ENCODE measurements at regions not wholly inside any gene's neighbourhood (a gene's known extent, or its start where the extent isn't known, plus 50 kb on each side); places are given as distances from the start of the nearest gene placed in this dataset.

DNA sequence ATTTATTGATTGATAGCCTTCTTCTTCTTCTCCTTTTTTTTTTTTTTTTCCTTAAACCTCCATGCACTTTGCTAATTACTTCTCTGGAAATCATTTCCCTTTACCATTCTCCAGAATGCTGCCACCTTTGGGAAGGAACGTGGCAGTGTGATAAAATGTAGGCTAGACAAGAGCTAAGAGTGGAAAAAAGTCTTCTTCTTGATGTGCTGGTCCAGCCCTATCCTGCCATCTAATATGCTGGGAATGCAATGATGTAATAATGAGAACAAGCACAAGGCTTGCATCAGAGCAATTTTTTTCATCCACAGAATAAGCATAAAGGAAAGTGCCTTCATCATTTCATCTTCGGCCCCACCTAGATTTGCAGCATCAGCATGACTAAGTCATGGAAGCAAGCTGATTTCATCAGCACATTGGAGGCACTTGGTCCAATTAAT, 128.7 kb upstream of the ZFHX3 start:
- no peak for DNase-seq (ENCODE audit: low read depth in 2 of 3, low spot score in 1 of 3)

DNA sequence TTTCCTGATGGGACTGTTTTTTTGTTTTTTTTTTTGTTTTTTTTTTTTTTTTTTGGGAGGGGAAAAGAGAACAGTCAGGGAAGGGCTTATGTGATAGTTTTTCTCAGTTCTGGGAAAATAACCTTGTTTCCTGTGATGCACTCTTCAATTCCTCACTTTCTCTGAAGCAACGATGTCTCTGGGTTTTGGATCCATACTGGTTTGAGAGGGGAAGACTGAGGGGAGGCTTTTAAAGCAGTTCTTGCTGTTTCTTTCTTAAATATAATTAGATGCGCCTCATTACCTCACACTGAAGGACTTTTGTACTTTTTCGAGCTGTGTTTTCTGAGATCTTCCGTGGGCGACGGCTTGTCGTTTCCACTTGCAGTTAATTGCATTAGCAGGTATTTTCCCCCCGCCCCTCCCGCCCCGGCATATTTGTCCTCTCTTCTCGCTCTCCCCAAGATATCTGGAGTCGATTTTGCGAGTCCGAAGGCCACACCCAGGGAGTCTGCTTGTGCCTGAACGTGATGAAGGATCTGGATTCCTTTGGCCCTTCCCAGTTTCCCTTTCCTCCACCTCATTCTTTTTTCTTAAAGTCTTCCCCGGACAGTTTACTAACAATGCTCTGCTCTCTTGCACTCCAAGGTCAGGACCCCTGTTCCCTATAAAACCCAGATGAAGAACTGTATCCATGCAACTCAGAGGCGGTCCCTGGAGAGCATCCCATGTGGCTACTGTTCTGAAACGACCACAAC, 125.2 kb upstream of the ZFHX3 start:
- no peak for DNase-seq (ENCODE audit: low read depth in 2 of 3, low spot score in 1 of 3)

DNA sequence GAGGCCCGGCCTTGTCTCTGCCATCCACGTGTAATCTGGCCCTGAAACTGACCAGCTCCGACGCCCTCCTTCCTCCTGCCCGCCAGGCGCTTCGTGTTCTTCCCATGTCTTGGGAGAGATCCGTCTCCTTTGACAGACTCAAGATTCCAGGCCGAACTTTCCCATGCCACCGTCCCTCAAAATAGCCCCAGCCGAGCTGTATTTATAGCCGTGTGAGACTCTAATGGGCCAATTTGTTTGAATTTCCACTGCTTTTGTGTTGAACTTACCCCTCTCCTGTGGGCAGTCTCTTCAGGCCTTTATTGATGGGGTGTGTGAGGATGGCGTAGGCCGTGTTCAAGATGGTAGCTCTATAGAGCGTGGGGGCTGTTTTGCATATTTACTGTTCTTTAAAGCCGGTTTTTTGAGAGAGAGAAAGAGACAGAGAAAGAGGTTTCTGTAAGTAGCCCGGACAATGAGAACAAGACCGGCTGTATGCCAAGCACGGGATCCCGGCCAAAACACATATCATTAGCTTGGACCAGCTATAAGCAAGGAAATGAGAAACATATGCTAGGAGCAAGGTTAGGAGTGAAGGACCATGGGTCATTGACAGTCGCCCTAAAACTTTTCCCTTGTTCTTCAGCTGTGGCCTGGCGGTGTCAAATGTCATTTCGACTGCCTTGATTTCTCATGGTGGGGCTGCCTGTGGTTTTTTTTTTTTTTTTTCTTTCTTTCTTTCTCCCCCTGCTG, 124.5 kb upstream of the ZFHX3 start:
- no peak for DNase-seq (ENCODE audit: low read depth in 2 of 3, low spot score in 1 of 3)

DNA sequence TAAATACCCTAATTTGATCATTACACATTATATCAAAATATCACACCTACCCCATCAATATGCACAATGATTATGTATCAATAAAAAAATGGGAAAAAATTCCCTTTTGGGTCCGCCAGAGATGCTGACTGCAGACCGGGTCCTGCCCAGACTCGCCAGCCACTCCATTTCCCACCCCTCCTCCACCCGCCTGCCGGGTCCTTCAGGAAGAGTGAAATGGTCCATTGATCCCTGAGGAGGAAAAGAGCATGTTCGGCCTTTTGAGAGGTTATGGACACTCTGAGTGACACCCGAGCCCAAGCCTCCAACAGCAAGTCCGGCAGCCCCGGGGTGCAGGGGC, 123.9 kb upstream of the ZFHX3 start:
- DNase-seq (ENCODE audit: low read depth in 2 of 3, low spot score in 1 of 3), result no peak

DNA sequence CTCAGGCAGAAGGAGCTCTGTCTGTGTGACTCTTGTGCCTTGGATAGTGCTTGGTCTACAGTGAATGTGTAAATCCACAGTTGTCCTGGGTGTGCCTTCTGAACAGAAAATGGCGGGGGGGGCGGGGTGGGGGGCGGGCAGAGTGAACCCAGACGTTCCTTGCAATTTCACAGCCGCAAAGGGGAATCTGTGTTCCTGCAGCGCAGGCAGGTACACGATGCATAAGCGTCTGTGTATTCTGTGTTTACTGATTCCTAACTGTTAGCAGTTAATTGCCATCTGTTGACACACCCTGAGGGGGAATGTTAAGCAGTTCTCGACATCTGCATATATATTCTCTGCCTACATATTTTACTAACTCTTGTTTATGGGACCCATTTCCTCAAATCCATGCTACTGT, 123.5 kb upstream of the ZFHX3 start:
- DNase-seq (ENCODE audit: low read depth in 2 of 3, low spot score in 1 of 3), result no peak

DNA sequence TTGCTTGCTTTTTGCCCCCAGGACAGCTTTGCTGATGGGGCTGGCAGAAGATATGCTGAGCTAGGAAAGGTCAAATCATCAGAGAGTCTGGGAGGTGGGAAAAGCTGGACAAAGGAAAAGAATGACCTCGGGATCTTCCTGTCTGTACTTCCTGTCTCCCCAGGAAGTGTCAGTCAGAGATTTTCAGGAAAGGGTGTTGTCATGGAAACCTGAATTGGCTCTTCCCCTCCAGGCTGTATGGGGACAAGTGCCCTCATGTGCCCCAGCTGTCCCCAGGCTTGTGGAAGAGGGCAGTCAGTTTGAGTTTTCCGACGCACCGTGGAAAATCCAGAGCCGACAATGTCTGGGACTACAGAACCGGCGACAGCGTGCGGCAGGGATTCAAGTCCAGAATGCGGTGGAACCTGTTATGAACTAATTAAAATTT, 122.7 kb upstream of the ZFHX3 start:
- no peak for DNase-seq (ENCODE audit: low read depth in 2 of 3, low spot score in 1 of 3)

DNA sequence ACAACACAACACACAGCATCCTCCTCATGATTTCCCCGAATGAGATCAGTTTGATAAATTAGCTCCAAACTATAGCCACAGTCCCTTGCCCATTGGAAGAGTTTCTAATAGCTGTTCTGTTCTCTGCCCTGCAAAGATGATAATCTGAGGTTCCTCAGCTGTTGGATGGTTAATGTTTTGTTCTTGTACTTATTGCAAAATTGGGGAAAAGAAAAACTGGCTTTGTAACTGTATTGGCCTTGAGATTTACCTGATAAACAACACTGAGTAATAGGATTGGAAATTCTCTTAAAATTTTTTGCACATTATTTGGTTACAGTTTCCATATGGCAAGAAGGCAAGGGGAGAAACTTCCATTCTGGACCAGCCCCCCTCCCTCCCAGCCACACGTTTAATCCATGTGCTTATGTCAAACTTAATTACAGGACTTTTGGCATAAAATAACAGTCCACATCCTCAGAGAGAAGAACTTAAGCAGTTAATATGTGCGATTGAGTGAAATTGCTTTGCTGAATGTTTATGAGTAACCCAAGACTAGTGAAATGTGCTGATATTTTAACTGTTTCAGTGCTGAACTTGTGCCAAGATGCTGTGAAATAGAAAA, 119.1 kb upstream of the ZFHX3 start:
- DNase-seq (ENCODE audit: low read depth in 2 of 3, low spot score in 1 of 3), result no peak

DNA sequence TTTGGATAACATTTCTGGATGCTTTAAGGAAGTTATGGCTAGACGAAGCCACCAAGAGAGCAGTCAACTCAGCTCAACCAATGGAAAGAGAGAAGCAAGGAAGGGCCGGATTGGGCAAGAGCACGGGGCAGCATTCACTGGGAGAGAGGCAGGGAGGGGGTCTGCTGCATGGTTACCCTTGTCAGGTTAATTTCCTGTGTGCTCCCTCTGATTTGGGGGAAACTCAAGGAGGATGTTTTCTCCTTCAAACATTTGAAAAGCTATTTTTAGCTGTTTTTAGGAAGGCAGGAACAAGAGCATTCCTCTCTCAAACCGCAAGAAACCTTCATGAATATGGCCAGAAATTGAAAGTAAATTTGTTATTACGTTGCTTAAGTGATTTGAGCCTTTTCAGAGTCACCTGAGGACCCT, 118.5 kb upstream of the ZFHX3 start:
- no peak for DNase-seq (ENCODE audit: low read depth in 2 of 3, low spot score in 1 of 3)

DNA sequence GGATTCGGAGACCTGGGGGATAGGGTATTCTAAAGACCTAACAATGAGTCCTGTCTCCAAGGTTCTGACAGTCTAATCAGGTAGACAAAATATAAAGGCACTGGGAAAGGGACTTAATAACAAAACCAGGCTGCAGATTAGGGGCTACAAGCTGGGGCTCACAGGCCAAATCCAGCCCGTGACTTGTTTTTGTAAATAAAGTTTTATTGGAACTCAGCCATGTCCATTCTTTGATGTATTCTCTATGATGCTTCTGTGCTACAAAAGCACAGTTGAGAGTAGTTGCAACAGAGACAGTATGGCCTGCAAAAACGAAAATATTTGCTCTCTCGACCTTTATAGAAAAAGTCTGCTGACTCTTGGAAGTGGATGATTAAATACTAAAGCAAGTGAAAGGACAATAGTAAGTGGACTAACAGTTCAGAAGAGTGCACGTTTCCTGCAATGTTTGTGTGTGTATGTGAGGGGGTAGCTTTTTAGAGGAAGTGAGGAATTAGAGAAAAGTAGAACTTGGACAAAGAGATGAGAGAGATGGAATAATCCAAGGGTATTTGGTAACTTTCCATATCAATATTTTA, 115.4 kb upstream of the ZFHX3 start:
- no peak for DNase-seq (ENCODE audit: low read depth in 2 of 3, low spot score in 1 of 3)

DNA sequence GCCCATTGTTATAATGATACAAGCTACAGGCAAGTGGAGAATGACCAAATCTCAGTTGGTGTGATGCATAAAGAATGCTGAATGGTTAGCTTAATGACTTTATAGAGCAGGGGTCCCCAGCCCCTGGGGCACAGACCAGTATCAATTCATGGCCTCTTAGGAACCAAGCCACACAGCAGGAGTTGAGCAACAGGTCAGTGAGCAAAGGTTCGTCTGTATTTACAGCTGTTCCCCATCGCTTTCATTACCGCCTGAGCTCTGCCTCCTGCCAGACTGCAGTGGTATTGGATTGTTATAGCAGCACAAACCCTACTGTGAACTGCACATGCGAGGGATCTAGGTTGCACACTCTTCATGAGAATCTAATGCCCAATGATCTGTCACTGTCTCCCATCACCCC, 114.0 kb upstream of the ZFHX3 start:
- DNase-seq (ENCODE audit: low read depth in 2 of 3, low spot score in 1 of 3), result no peak

DNA sequence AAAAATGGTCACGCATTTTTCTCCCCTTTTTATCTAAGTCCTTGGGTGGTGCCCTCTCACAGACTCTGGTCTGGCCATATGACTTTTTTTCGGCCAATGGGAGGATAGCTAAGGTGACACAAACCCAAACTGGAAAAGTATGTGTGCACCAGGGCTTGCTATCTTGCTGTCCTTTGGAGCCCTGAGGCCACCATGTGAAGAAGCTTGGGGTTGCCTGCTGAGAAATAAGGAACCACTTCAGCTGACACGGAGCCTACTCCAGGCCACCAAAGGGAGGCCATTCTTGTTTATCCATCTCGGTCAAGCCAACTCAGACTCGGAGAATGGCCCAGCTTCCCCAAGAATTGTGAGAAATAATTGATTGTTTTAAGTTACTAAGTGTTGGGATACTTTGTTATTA, 111.4 kb upstream of the ZFHX3 start:
- DNase-seq (ENCODE audit: low read depth in 2 of 3, low spot score in 1 of 3), result no peak

DNA sequence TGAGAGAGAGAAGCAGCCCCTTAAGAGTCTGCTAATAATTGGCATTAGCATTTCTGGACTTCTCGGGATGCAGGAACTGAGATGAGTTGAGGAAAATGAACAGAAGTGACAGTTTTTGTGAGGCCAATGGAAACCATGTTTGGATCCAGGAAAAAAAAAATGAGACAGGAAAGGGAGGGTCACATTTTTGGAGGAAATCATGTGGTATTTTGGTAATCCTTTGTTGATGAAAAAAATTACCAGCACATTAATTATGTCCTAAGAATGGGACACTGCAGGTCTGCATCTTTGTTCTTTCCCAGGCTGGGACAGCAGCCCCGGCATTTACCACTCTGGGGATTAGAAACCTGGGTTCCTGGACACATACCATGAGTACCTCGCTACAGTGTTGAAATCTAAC, 109.9 kb upstream of the ZFHX3 start:
- no peak for DNase-seq (ENCODE audit: low read depth in 2 of 3, low spot score in 1 of 3)

DNA sequence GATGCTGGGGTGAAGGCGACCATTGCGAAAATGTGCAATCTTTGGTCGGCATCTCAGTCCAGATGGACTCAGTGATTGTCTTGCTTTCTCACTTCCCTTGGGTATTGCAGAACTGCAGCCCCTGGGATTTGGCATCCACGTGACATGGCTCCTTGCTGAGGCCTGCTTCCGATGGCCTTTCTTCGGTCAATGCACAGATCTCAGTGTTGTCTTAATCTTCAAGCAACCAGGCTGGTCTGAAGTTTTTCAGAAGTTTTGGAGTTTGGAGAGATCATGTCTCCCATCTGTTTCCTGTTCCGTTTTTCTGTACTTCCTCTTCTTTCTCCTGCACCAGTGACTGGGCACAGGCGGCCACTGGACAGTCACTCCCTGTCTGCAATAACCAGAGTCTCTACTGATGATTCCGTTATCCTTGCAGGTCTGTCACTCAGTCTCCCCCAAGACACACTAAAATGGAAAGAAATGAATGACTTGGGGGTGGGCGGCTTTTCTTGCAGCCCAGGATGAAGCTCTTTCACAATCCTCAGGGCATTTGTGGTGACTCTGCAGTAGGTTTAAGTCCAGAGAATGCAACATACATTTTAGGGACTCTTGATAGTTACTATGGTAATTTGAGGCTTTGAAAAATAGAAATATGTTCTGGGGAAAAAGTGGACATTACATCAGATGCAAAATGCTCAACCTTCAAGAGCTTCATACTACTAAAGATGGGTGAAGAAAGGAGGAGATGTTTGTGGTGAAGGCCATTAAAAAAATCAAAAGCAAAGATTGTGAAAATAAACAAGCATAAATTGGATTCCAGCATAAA, 106.3 kb upstream of the ZFHX3 start:
- DNase-seq (ENCODE audit: low read depth in 2 of 3, low spot score in 1 of 3), result no peak

DNA sequence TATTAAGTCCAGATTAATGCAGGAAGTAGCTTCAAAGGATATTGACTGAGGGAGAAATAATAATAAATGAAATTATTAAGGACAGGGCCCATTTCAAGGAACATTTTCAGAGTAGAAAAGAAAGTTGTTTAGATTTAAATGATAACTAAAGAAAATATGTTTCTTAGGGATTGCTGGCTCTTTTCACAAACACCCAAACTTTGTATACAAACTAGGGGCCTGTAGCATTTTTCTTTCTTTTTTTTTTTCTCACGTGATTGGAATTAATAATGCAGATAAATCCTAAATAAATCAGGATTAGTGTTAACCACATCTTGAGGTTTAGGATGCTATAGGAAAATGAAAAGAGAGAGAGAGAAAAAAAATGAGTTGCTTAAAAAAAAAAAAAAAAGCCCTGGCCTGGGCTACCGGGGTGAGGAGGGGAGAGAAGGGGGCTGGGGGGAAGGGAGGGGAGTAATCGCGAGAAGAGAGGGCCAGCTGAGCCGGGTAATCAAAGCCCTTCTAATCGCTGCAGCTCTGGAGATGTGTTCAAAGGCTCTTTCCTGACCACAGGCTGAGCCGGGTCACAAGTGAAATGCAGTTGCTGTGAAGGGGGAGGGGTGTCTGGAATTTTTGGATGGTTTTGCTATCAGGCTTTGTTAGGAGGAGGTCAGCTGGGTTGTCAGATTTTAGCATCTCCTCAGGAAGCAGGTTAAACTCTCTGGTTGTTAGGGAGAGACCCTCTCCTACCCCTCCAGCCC, 104.6 kb upstream of the ZFHX3 start:
- no peak for DNase-seq (ENCODE audit: low read depth in 2 of 3, low spot score in 1 of 3)

DNA sequence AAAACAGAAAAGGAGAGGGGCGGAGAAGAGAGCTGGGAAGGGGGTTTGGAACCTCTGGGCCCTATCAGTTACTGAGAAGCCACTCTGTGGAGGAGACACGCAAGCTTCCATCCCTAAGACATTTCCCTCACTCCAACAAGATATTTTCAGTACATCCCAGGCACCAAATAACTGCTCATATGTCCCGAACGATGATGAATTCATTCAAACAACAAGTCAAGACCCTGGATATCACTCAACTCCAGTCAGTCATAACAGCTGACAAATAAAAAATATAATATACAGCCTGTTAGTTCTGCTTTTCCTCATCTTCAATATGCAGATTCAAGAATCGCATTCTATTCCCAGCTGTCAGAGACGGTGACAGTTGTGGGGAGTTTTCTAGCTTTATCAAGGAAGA, 104.0 kb upstream of the ZFHX3 start:
- no peak for DNase-seq (ENCODE audit: low read depth in 2 of 3, low spot score in 1 of 3)

DNA sequence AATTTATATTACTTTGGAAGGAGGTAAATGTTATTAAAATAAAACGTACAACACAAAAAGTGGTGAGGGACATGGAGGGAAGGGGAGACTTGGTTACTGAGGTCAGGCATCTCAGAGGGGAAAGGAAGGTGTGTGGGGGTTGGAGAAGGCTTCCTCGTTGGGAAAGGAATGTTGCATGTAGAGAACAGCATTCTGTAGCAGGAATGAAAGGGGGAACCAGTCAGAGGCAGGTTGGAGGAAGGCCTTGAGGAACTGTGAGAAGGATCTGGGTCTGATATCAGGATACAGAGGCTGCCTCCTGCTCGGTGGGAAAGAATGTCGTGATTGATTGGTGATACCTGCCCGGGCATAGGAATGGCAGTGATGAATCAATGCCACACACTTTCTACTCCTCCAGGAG, 103.3 kb upstream of the ZFHX3 start:
- no peak for DNase-seq (ENCODE audit: low read depth in 2 of 3, low spot score in 1 of 3)

DNA sequence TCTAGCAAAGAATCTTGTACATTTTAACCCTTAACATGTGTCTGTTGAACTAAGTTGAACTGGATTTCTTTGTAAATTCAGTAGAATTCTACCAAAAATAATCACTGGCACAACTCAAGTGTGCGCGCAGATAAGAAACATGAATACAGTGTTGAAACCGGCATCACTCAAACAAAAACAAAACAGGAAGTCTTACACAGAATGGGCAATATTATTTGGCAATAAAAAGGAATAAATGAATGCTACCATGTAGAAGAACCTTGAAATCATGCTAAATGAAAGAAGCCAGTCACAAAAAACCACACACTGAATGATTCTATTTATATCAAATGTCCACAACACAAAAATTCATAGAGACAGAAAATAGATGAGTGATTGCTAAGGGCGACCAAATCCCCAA, 102.9 kb upstream of the ZFHX3 start:
- DNase-seq (ENCODE audit: low read depth in 2 of 3, low spot score in 1 of 3), result no peak

DNA sequence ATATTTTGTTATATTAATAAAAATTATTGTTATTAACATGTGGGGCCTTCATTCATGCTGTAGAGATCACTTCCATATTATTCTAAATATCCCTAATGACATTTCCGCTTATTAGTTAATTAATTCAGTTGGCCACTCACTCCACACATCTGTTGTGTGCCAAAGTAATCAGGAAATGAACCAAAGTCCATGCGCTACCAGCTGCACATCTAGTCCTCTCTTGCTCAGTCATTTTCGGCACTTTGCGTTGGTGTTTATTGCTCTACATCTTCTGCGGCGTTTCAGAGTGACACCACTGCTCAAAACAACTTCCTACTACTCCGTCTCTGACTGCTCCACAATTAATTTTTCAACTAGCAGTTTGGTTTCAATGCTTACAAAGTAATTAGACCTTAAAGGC, 101.4 kb upstream of the ZFHX3 start:
- no peak for DNase-seq (ENCODE audit: low read depth in 2 of 3, low spot score in 1 of 3)

DNA sequence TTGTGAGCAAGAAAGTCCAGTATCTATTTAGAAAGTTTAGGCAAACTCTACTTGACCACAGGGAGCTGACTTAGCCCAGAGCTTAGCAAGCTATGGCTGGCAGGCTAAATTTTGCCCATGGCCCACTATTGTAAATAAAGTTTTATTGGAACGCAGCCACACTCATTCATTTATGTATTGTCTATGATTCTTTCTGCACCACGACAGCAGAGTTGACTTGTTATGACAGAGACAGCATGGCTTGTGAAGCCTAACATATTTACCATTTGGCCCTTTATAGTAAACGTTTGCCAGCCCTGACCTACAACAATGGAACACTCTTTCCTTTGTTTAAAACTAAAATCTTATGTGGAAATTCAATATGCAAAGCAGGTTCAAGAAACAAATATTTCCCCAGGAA, 100.0 kb upstream of the ZFHX3 start:
- no peak for DNase-seq (ENCODE audit: low read depth in 2 of 3, low spot score in 1 of 3)

DNA sequence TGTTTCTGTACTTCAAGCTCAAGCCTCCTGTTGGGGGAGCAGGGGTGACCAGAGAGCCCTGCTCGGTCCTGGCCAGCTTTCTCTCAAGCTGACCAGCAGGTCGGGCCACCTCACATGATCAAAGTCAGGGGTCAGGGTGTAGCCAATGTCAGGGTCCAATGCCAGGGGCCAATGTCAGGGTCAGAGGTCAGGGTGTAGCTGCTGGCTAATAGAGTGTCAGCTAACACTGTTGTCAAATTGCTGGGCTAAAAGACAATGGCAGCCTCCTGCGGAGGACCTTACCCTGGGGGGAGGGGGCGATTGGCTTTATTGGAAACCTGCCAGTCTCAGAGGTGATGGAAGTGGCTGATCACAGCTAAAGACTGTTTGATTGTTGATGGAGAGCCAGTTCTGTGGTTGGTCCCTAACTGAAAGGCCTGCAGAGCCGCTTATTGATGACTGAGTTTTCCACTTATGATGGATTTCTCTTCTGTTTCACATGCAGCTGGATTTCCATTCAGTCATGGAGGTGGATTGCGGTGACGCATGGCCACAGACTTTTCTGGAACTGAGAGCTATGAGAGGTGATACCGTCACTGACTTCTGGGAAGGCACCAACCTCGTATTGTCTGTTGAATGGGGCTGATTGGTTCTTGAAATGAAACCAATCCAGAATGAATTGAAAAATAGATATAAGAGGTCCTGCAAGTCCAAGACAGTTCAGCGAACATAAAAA, 97.4 kb upstream of the ZFHX3 start:
- no peak for DNase-seq (ENCODE audit: low read depth in 2 of 3, low spot score in 1 of 3)
